ENCODE measurements at regions not wholly inside any gene's neighbourhood (a gene's known extent, or its start where the extent isn't known, plus 50 kb on each side); places are given as distances from the start of the nearest gene placed in this dataset.
"Not testable (repeated sequence)": the region's sequence is repeated elsewhere in the genome, so short reads cannot be mapped to it uniquely, and the experiment has no call there.

DNA sequence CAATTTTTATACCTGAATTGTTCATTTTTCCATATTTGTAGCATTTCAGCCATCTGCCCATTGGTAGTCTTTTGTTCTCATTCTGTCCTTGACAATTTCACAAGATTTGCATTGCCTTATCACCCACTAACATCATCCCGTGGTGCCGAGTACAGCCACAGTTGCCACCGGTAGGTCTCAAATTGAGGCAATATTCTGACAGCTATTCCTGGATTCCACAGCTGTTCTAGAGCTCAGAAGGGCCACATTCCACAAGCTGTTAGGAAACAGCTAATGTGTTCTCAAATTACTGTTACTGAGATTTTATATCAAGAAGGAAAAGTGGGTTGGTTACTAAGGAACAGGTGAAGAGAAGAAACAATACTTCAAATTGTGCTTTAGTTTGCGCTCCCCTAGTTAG is 178.8 kb downstream of the RPRM start:
- no peak for DNase-seq

DNA sequence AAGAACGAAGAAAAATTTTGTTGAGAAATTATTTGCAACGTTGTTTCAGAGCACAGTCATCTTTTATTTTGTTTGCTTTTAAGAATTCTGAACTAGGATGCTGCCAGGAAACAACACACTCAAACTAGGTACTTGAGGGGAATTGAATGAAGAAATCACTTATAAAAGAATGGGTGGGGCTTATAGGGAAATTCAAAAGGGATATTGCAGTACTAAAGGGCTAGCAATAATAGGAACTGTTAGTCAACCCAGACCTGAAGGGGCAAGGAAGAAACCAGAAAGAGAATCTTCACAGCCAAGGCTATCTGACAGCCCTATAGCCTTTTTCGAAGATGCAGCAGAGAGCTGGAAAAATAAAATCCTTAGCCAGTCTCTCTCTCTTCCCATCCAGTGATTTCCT is 179.3 kb downstream of the RPRM start:
- DNase-seq: no peak

DNA sequence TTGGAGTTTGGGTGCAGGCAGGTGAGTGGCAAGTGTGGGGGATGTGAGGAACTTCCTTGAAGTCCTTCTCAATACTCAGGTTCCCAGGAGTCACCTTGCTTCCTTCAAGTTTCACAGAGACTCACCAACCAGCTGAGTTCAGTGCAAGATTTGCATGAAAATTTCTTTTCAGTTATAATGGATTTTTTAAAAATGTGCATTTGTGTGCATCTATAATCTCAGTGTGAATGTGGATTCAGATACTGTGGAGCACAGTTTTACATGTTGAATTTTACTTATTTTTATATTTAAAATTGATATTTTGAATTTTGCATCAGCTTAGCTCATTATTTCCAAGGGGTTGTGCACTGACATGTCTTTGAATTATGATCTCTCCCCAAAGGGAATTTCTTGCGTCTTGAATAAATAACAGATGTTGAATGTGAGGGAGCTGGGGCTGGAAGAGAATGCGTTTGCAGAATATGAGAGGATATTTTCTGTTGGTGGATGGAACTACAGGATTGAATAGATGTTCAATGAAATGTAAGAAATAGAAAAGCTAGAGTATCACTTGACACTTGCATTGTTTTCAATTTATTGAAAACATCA is 184.3 kb downstream of the RPRM start:
- no peak for DNase-seq

DNA sequence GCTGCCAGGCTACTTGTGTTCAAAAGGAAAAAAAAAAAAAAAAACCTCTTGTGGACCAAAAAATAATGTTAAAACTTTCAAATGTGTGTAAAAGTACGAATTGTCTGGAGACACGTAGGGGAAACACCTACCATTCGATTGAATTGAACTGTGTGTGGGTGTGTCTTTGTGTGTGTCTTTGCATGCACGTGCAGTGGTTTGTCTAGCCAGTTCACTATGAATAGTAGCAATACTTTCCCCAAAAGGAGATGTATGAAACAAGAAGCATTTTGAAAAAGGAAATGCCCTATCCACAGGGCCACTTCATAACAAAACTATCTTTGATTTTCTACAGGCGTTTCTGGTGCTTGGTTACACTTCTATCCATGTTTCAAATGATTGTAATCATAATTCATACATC is 186.8 kb downstream of the RPRM start:
- DNase-seq: no peak

DNA sequence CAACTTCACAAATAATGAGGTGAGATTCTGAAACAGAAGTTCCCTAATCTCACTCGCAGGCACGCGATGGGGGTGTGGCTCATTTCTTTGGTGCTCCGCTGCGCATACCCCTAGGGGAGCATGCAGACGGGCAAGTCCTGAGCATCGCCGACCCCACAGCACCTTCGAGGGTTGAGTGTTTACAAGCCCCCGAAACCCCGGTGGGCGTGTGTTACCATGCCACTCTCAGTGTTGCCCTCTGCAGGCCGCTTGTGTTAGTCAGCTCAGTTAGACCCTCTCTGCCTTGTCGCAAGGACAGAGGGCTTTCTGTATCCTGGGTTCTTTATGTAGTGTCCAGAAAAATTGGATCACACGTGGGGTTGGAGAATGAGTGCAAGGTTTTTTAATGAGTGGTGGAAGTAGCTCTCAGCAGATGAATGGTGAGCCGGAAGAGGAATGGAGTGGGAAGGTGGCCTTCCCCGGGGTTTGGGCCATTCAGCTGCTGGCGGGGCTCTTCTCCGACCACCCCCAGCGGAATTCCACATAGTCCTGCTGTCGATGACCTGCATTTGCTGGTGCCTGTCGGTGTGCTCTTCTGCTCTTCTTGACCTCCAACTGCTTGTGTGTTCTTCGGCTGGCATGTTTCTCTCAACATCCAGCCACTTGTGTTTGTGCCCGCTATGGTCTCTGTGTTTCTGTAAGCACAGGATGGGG is 191.3 kb downstream of the RPRM start:
- no peak for DNase-seq

DNA sequence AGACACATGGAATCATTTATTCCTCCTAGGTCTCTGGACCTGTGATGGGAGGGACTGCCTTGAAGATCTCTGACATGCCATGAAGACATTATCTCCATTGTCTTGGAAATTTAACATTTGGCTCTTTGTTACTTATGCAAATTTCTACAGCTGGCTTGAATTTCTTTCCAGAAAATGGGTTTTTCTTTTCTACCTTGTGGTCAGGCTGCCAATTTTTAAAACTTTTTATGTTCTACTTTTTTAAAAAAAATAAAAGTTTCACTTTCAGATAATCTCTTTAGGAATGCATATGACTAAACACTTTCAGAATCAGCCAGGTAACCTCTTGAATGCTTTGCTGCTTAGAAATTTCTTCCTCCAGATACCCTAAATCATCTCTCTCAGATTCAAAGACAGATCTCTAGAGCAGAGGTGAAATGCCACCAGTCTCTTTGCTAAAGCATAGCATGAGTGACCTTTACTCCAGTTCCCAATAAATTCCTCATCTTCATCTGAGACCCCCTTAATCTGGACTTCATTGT is 209.6 kb downstream of the RPRM start:
- no peak for DNase-seq

DNA sequence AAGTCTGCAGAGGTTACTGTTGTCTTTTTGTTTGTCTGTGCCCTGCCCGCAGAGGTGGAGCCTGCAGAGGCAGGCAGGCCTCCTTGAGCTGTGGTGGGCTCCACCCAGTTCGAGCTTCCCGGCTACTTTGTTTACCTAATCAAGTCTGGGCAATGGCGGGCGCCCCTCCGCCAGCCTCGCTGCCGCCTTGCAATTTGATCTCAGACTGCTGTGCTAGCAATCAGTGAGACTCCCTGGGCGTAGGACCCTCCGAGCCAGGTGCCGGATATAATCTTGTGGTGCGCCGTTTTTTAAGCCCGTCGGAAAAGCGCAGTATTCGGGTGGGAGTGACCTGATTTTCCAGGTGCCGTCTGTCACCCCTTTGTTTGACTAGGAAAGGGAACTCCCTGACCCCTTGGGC is 221.7 kb downstream of the RPRM start:
- DNase-seq: not testable (repeated sequence)

DNA sequence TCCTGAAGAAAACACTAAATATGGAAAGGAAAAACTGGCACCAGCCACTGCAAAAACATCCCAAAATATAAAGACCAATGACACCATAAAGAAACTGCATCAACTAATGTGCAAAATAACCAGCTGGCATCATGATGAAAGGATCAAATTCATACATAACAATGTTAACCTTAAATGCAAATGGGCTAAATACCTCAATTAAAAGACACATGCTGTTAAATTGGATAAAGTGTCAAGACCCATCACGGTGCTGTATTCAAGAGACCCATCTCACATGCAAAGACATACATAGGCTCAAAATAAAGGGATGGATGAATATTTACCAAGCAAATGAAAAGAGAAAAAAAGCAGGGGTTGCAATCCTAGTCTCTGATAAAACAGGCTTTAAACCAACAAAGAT is 231.9 kb downstream of the RPRM start:
- DNase-seq: not testable (repeated sequence)

DNA sequence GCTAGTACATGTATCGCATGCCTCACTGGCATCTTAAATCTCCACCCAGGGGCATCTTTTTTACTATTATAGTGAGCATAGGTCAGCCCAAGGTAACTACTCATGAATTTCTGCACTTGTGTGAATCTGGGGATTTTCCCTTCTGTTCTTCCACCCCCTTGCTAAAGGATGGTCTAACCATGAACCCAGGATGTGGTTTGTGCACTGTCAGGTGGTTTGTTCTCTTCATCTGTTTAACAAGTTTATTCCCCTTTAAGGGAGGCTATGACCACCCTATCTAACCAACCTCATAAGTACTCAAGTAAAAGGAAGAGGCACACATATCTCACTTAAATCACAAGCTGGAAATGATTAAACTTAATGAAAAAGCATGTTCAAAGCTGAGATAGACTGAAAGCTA is 243.0 kb downstream of the RPRM start:
- DNase-seq: no peak

DNA sequence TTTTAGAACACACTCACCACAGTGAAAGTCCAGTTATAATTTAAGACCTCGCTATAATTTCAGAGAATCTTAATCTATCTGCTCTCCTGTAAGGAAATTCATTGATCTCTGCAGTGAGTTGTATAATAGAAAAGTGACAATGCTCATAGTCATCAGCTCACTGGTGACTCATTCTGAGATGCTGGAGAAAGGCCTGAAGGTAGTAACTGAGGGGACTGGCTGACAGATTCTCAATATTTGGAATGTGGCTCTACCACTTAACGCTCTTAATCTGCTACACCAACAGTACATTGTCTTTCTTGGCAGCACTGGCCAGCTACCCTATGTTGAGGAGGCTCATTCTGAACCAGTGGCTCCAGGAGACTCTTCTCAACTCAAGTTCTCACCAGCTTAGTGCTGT is 246.1 kb downstream of the RPRM start:
- no peak for DNase-seq

DNA sequence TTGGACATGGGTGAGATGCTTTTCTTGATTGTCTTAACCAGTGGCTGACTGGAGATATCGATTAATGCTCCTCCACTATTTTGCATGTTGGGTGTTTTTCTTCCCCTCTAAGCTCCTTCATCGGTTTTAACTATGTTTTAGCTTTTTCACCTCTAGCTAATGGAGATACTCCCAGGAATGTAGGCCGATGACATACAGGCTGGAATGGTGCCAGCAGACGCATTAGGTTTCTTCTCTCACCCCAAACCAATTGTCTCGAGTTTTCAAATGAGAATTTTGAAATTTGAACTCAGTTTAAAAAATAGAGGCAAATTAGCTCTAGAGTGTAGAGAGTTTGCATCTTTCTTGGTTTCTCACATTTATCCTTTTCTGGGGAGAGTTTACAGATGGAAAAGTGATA is 247.6 kb downstream of the RPRM start:
- no peak for DNase-seq

DNA sequence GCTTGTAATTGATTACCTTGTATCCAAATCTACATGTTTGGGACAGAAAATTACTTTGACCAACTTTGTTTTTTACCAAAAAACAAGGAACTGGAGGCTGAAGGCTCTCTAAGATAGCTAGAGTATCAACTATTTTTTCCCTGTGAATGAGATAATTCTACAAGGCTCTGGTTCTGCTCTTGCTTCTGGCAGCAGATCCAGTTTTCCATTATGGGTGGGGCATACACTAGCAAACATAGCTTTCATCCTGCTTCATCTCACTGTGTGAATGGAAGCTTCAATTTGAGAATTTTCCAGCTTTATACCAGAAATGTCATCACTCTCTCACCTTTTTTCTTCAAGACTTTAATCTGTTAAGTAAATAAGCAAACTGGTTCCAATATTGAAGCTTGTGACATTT is 249.7 kb downstream of the RPRM start:
- no peak for DNase-seq

DNA sequence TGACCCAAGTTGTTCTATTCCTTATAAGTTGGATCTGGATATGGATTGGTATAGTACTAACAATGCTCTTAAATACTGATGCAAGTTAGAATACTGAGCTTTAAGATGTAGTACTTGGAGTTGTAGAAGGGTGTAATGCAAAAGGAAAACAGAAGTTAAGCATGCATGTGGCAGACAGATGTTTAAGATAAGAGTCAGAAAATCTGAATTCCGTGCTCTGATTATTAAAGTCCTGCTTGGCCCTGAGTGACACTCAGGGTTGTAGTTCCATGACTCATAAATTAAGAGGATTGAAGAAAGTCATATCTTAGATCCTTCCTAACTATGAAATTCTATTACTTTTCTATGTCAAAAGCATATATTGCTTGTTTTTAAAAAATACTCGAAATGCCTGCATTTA is 250.6 kb downstream of the RPRM start:
- DNase-seq: no peak

DNA sequence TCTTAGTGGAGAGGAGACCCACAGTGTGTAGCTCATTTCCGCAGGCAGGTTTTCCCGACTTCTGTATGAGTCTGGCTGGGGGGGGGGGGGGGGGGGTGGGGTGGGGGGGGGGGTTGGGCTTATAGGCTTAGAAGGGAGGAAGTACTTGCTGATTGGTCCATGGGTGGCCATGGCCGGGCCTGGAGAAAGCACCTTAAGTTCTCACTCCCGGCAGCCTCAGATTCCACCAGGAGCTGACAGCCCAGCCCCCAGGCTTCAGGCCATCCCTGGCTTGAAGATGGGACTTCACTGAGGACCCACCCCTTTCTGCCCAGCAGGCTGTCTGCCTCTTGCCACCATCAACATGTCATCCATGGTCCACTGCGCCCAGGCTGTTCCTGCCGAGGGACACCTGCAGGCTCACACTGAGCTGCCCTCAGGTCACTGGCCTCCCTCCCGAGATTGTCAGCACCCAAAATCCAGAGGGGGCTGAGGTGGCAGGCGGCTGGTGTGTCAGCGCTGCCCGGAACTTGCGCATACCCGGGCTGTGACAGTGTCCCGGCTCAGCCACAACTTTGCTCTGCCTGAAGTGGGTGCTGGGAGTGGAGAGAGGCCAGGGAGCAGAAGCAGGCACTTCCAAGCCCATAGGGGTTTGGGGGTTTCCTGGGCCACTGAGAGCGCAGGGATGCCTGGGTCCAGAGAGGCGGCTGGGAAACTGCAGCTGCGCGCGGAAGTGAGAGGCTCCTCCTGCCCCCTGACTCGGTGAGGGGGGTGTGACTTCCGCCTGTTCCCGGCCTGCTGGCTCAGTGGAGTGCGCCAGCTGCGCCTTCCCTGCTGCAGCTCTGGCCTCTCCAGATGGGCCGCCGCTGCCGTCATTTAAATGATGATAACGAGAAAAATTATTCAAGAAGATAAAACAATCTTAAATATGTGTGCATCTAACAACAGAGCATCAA is 256.1 kb downstream of the RPRM start:
- DNase-seq: no peak

DNA sequence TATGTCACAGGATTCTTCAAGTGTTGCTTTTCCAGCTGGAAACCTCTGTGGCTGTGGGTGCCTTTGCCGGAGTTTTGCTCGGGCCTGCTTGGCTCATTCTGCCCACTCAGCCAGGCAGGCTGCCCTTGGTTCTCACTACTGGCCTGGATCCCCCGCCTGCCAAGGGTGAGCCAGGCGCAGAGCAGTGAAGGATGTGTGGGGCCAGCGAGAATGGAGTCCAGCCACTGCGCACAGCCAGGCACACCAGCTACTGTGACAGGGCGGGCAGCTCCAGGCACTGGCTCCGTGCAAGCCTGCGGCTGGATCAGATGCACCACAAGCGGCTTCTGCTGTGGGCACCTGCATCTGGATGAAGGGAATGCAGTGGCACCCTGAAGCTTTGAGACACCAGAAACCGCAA is 257.1 kb downstream of the RPRM start:
- DNase-seq: no peak

DNA sequence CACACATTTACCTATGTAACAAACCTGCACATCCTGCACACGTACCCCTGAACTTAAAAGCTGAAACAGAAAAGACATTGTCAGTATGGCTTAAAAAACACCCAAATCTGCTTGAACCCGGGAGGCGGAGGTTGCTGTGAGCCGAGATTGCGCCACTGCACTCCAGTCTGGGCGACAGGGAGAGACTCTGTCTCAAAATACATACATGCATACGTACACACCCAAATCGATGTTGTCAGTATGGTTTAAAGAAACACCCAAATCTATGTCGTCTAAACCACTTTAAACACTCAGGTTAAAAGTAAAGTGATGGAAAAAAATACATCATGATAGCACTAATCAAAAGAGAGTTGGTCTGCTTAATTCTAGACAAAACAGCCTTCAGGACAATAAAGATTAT is 257.5 kb downstream of the RPRM start:
- no peak for DNase-seq

DNA sequence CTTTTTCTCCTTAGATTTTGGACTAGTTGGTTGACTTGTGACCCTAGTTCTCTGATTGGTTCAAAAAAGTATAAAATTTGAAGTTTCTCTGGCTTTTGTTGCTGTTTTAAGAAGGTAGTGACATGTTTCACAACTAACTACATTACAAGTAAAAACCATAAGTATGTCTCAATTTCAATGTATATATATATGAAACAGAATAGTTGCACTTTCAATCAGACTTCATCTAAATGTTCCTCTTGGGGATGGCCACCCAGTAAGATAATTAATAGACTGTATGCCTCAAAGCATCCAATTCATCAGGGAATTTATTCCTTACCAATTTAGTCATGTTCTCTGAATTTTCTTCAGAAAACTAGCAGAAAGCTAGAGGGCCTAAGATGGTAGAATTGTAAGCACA is 259.7 kb downstream of the RPRM start:
- DNase-seq: no peak

DNA sequence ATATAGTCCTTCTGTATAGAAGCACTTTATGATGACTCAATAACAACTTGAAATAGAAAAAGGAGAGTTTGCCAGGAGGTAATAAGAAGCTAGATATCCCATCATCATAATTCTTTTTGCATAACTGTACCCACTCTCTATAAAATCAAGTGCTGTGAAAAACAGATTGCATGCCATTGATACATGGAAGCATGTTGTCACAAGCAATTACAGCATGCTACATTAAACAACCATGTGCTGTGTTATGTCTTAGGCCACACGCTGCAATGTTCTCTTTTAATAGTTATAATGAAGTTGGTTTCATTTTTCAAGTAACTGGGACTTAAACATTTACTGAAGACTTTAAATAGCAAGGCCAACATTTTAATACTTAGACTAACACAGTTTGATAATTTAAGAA is 264.2 kb downstream of the RPRM start:
- DNase-seq: no peak

DNA sequence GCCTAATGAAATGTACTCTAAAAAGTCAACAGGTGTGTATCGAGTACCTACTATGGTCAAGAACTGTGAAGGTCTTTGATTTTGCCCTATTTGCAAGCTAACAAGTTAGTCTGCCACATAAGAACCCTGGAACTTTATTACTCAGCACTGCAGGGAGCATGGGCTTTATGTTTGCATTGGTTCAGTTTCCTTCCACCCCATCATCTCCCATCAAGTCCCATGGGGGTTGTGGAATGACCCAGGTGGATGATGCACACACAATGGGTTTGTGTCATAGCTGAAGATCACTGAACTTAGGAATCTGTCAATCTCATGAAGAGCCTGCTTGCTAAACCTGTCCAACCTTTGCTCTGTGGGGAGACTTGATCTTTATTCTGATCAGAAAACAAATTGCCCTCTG is 265.5 kb downstream of the RPRM start:
- no peak for DNase-seq

DNA sequence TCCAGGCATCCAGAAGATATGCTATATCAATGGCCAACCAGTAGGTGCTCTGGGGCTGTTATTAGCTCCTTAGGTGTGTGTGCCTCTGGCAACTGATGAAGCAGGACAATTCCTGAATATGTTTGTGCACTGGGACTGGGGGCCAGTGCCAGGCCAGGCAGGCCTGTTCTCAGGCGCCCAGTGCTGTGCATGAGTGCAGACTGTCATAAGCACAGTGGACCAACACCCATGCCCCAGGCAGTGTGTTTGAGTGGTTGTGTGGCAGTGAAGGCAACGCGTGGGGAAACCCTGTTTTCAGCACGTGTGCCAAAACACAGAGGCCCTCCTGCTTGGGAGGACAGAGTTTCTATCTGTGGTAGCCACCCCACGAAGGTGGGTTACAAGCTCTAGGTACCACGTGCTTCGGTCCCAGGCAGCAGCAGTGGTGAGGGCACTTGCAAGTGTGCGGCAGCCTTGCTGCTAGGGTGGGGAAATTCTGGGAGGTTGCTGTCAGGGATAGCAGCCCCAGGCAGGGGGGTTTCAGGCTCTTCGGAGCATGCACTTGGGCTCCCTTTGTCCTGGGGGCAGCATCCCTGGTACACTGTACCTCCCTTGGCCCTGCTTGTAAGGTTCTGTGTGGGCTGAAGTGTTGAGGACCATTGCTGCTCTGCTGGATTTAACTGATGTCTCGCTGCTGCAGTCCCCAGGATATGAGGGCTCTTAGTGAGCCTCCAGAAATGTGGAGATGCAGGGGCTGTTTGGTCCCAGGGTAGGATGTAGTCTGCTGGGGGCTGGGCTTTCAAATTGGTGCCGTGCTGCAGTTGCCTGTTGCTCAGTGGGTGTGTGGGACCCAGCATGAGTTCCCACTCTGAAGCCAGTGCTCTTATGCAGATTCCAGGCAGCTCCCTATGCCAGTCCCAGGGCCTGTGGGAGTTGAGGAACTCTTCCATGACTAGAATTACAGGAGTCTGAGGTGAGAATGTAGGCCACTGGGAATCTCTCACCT is 280.9 kb downstream of the RPRM start:
- no peak for DNase-seq

DNA sequence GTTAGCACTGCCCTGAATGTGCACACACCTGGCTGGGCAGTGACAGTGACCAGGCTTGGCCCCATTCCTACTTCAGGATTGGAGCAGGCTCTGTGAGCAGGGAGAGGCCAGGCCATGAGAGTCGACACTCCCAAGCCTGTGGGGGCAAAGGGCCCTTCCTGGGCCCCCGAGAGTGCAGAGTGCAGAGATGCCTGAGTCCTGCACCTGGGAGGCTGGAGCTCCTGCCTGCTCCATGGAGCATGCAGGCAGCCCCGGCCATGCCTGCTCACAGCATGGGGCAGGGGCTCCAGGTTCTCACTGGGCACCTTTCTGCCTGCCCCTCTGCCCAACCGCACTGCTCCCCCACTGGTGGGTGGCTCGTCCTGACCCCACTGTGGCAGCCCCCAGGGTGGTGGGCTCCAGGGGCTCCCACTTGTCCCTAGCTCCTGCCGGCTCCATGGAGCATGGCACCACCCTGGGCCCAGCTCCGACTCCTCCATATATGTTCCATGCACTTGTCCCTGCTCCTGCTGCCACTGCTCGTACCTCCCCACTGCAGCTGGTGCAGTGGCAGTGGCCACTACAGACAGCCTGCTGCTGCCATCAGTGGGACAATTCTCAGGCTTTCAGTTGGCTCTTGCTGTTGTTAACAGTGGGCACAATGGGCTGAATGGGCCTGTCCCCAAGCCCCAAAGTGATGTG is 282.0 kb downstream of the RPRM start:
- no peak for DNase-seq

DNA sequence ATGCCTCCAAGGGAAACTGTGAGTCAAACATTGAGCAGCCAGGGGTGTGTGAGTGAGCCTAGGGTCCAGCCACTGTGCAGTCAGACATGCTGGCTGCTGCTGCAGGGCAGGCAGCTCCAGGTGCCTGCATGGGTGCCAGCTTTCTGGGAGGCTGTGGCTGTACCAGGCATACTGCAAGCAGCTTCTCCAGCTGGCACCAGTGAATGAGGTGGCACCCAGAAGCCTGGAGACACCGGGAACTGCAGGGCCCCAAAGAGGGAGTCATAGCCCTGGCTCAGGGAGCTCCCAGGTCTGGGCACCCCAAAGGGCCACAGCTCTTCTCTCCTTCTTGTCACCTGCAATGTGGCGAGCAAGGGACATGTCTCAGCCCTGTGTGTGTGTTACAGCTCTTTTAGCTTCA is 283.2 kb downstream of the RPRM start:
- no peak for DNase-seq

Data from NCI-H2081 (cell line).